Omental fat pad (tissue), 3 donors: ENCODE measurements at regions not wholly inside any gene's neighbourhood (a gene's known extent, or its start where the extent isn't known, plus 50 kb on each side); places are given as distances from the start of the nearest gene placed in this dataset.

Source experiments
- ATAC-seq: fragments of 150-250 bp; one replicate; pipeline ENCODE4 v1.9.1; 2016; ENCODE audit warnings: mild to moderate bottlenecking, moderate library complexity; ENCODE audit not compliant: low FRiP score
- DNase-seq: peaks from one replicate; pipeline ENCODE4 v3.0.0-alpha.2; 2019; ENCODE audit warnings: low spot score
- CTCF ChIP-seq, 3 donors: fragments of 450-650 bp; IDR thresholded peaks; one replicate each; pipeline ENCODE4 v1.5.1; 2016 to 2017; ENCODE audit warnings: antibody characterized with exemption in 3 of 3, mild to moderate bottlenecking in 3 of 3, moderate library complexity in 2 of 3

DNA sequence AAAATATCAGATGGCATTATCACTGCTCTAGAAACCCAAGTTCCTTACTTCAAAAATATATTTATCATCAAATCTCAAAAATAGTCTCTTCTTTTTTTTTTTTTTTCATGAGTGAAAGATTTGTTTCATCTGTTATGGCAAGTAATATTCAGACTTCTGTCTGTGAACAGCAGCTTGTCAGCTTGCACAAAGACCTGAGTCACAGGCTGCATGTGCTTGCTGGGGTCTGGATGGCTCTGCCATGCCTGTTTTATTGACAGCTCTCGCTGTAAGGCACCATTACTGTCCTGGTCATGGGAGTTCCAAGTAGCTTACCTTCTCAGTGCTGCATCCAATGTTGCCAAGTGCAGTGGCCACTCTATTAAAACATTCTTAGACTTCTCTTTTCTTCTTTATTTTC, 456.4 kb downstream of the GADD45G start:
- TF ChIP-seq CTCF (IDR thresholded peaks at IDR 0.05), result no peak
- DNase-seq (no peak), ATAC-seq (no peak)

- ATAC-seq (no peak), DNase-seq (no peak)
- TF ChIP-seq CTCF (IDR thresholded peaks at IDR 0.05), result no peak
These were observed 458.2 kb downstream of the GADD45G start for GRCh38 chr9:90062982-90063381.

DNA sequence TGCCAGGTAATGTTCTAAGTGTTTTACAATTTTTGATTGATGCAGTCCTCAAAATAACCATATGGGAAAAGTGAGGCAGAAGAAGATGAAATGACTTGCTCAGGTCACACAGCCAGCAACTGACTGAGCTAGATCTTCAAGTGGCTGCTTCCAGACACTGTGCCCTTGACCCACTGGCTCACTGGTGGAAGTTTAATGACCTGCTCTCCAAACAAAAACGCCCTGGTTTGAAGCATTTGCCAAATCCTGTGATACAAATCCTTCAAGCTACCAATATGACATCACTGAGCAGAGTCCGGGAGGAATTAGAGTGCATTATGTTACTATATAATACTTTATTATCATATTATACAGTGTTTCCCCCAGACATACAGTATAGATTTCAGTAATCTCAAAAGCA, 459.4 kb downstream of the GADD45G start:
- no peak for TF ChIP-seq CTCF (IDR thresholded peaks at IDR 0.05)
- DNase-seq (no peak), ATAC-seq (no peak)

DNA sequence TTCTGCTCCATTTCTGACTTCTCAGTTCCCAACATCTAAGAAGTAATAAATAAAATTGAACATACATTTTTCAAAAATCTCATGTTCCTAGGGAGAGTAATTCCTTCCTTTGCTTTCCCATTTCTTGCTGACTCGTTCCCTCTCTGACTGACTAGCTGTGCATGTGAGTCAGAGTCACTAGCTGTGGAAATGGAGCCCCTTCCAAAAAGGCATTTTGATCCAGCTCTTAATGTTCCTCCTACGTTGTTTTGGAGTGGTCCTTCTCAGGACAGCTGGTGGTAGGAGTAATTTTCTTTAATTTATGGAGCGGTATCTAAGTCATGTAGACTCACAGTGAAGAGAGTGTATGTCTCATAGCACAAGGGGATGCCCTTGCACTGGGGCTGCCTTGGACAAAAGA, 460.2 kb downstream of the GADD45G start:
- TF ChIP-seq CTCF (IDR thresholded peaks at IDR 0.05), result no peak
- ATAC-seq (no peak), DNase-seq (no peak)

GRCh38 chr9:90065851-90066250, 461.0 kb downstream of the GADD45G start:
- no peak for DNase-seq
- no peak for ATAC-seq
- TF ChIP-seq CTCF (IDR thresholded peaks at IDR 0.05), result no peak

- ATAC-seq (no peak), DNase-seq (no peak)
- TF ChIP-seq CTCF (IDR thresholded peaks at IDR 0.05), result no peak
These were observed 464.3 kb downstream of the GADD45G start for GRCh38 chr9:90069085-90069484.

- DNase-seq (no peak), ATAC-seq (no peak)
- no peak for TF ChIP-seq CTCF (IDR thresholded peaks at IDR 0.05)
These were observed 465.2 kb downstream of the GADD45G start for GRCh38 chr9:90070056-90070455.
